BLaER1 (cell line): ENCODE measurements at regions not wholly inside any gene's neighbourhood (a gene's known extent, or its start where the extent isn't known, plus 50 kb on each side); places are given as distances from the start of the nearest gene placed in this dataset.

Experiments
- H3K27ac ChIP-seq: shearing (Covaris generic); formaldehyde crosslinking; 2 replicates; pipeline ENCODE4 v1.8.1; 2022
- H3K27me3 ChIP-seq: shearing (Covaris generic); formaldehyde crosslinking; 2 replicates; pipeline ENCODE4 v1.8.1; 2022
- H3K36me3 ChIP-seq: shearing (Covaris generic); formaldehyde crosslinking; 2 replicates; pipeline ENCODE4 v1.8.1; 2022
- H3K4me1 ChIP-seq: shearing (Covaris generic); formaldehyde crosslinking; 2 replicates; pipeline ENCODE4 v1.8.1; 2022
- H3K4me2 ChIP-seq: shearing (Covaris generic); formaldehyde crosslinking; 2 replicates; pipeline ENCODE4 v1.8.1; 2022
- H3K4me3 ChIP-seq: shearing (Covaris generic); formaldehyde crosslinking; 2 replicates; pipeline ENCODE4 v1.8.1; 2022
- H3K9ac ChIP-seq: shearing (Covaris generic); formaldehyde crosslinking; 2 replicates; pipeline ENCODE4 v1.8.1; 2022
- H3K9me3 ChIP-seq: shearing (Covaris generic); formaldehyde crosslinking; 2 replicates; pipeline ENCODE4 v1.8.1; 2022
- H4K20me1 ChIP-seq: shearing (Covaris generic); formaldehyde crosslinking; 2 replicates; pipeline ENCODE4 v1.8.1; 2022
- Cebpa-rat ChIP-seq: shearing (Covaris generic); IDR thresholded peaks from 2 replicates; pipeline ENCODE4 v1.8.1; 2022

DNA sequence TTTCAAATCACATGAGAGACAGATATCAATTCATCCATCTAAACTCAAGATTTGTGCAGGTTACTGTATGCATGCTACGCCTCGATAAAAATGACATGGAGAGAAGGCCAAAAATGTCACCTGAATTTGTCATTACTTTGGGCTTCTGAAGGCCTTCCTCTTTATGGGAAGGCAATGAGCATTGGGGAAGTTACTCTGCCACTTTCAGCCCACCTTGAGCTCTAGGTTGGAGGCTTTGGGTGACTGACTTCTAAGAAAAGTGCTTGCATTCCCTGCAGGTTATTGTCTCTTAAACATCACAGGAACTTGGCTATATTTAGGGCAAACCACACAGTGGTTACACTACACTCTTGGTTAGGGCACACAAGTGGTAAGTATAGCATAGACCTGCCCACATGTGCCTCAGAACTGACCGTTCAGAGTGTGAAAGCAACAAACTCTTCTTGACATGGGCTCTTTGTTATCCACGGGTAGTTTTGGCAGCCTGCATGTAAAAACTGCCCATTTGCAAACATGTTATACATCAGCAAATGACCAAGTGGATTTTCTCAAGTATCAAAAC, 169.5 kb downstream of the ZNF608 start:
- no peak for TF ChIP-seq Cebpa-rat
- Histone ChIP-seq H3K9me3 (no peaks in the 10 kb centered on the region), H4K20me1 (no peaks in the 10 kb centered on the region), H3K9ac (no peak overlapping the region), H3K4me2 (peak overlapping the region; percentile 35; the same call in 1 of the 2 replicates), H3K4me1 (peaks cover 6% of the 10 kb centered on the region), H3K36me3 (no peaks in the 10 kb centered on the region), H3K4me3 (no peak overlapping the region), H3K27me3 (no peaks in the 10 kb centered on the region), H3K27ac (no peak overlapping the region)

DNA sequence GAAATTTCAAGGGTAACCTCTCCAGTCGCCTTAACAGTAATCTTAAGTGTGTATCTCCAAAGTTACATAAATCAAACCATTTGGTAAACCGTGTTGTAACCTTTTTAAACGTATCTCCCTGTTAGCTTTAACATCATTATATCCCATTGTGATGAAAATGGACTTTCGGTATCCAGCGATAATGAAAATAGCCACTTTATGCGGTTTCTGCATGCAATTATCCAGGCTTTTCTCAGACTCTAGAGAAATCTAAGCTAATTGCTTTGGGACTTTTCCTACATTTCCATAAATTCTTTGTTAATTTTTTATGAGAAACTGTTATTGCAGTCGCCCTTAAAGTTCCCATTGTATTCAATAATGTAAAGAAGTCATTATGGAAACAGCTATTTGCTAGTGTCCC, 170.7 kb downstream of the ZNF608 start:
- Histone ChIP-seq H4K20me1 (no peaks in the 10 kb centered on the region), H3K9me3 (no peaks in the 10 kb centered on the region), H3K4me3 (no peak overlapping the region), H3K27ac (no peak overlapping the region), H3K9ac (no peak overlapping the region), H3K4me2 (no peak overlapping the region), H3K4me1 (peaks cover 11% of the 10 kb centered on the region), H3K36me3 (no peaks in the 10 kb centered on the region), H3K27me3 (no peaks in the 10 kb centered on the region)
- TF ChIP-seq Cebpa-rat = no peak

DNA sequence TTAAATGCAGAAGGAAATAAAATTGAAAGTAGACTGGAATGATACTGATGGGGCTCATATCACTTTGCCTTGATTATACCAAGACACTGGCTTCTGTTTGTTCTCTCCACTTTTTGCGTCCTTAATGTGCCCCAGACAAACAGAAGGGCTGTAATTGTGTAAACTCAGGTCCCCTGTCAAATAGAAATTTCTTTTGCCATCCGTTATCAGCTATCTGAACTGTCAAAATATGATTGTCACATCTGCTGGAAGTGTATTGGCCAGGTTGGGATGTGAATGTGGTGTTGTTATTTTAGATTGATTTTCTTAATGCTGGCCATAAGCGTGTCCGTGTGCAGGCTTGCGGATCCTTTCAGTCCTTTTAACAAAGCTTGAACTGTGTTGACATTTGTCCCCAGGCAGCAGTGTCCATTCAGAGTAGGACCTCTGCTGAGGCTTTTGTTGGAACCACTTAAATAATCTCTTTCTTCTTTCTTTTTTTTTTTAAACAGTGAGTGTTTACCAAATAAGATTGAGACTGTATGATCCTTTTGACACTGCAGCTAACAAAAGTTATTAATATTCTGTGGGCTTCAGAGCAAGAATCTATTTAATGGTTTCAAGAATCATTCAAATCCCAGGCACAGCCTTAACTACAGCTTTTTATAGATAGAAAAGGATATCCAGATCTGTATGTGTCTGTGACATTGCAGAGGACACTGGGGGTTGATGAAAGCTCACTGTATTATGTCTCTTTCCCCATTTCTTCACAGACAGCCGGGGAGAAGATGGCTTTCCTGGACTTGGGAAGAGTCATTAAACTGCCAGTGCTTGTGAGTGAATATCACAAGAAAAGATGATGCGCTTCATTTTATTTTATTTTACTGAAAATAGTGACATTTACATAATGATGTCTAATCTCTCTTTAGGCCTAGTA, 171.7 kb downstream of the ZNF608 start:
- Histone ChIP-seq H3K4me2 (no peak overlapping the region), H3K9me3 (no peaks in the 10 kb centered on the region), H3K9ac (no peak overlapping the region), H3K27me3 (no peaks in the 10 kb centered on the region), H3K4me3 (no peak overlapping the region), H3K36me3 (no peaks in the 10 kb centered on the region), H4K20me1 (no peaks in the 10 kb centered on the region), H3K4me1 (peaks cover 21% of the 10 kb centered on the region), H3K27ac (no peak overlapping the region)
- no peak for TF ChIP-seq Cebpa-rat

DNA sequence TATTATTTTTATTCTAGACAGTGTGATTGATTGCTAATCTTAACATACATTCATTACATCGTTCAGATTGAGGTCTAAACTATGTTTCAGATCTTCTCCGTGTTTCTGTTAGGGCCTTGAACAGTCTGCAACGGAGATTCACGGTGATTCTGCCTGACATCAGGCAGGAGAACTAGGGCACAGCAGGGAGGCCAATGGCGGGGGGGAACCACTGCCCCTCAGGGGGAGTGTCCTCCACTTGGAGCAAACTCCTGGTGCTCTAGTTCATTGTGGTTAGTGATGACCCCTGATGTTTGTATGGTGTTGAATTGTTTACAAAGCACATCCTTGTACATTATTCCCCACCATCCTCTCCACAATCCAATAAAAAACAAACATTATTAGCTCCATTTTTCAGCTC, 173.5 kb downstream of the ZNF608 start:
- no peak for TF ChIP-seq Cebpa-rat
- Histone ChIP-seq H3K4me3 (no peak overlapping the region), H3K9me3 (no peaks in the 10 kb centered on the region), H3K27me3 (no peaks in the 10 kb centered on the region), H3K4me1 (peaks cover 21% of the 10 kb centered on the region), H4K20me1 (no peaks in the 10 kb centered on the region), H3K9ac (no peak overlapping the region), H3K27ac (no peak overlapping the region), H3K4me2 (no peak overlapping the region), H3K36me3 (no peaks in the 10 kb centered on the region)

DNA sequence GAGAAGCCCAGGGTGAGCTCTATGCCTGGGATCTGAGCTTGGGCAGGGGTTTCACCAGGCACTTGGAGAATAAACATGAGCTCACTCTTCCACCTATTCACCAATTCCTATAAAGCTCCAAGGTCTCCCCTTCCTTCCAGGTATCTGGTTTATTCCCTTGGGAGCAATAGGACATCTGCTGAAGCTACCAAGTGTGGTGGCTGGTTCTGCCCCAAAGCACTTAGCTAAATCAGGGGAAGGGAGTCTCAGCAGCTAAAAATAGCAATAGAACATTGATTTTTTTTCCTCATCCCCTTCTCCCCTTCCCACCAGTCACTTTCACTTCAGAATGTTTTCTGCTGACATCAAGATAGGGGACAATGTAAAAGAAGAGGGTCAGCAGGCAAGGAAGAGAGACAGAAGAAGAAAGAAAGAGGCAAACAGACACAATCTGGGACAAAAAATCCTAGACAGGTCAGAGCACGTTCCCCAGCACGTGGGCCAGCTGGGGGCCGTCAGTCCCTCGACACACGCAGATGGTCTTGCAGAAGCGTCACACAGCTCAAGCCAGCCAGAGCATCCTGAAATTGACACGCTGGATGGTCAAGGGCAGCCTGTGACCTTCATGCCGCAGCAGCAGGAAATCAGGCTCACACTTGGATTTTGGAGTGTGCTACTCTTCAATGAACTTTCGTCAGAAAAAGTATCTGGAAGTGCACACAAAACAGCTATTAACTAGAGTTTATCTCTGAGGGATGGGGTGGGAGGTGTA, 176.0 kb downstream of the ZNF608 start:
- Histone ChIP-seq H3K36me3 (no peaks in the 10 kb centered on the region), H3K27ac (peak overlapping the region; percentile 29; the same call in 1 of the 2 replicates), H3K4me1 (peaks cover 15% of the 10 kb centered on the region), H3K4me2 (peak overlapping the region; percentile 78), H3K9ac (no peak overlapping the region), H3K4me3 (no peak overlapping the region), H4K20me1 (no peaks in the 10 kb centered on the region), H3K9me3 (no peaks in the 10 kb centered on the region), H3K27me3 (no peaks in the 10 kb centered on the region)
- TF ChIP-seq Cebpa-rat = no peak

DNA sequence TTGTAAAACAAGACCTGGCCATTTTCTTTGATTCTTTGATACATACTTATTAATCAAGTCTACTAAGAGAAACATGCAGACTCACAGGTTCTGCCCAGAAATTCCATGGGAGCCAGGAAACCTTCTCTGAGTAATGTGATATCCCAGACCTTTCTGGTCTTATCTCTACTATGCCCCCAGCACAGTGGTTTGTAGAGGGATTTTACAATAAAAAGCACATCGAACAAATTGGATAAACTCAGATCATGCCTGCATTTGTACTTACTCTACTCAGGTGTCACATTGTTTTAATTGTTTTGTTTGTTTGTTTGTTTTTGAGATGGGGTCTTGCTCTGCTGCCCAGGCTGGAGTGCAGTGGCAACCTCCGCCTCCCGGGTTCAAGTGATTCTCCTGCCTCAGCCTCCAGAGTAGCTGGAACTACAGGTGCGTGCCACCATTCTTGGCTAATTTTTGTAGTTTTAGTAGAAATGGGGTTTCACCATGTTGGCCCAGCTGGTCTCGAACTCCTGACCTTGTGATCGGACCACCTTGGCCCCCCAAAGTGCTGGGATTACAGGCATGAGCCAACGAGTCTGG, 179.5 kb downstream of the ZNF608 start:
- no peak for TF ChIP-seq Cebpa-rat
- no peak overlapping the region for H3K4me2 ChIP-seq
- no peak overlapping the region for H3K9ac ChIP-seq
- H3K4me1 ChIP-seq = peaks cover 15% of the 10 kb centered on the region
- H3K4me3 ChIP-seq = no peak overlapping the region
- no peaks in the 10 kb centered on the region for H3K9me3 ChIP-seq
- no peaks in the 10 kb centered on the region for H4K20me1 ChIP-seq
- no peaks in the 10 kb centered on the region for H3K36me3 ChIP-seq
- H3K27ac ChIP-seq = no peak overlapping the region
- H3K27me3 ChIP-seq = no peaks in the 10 kb centered on the region

DNA sequence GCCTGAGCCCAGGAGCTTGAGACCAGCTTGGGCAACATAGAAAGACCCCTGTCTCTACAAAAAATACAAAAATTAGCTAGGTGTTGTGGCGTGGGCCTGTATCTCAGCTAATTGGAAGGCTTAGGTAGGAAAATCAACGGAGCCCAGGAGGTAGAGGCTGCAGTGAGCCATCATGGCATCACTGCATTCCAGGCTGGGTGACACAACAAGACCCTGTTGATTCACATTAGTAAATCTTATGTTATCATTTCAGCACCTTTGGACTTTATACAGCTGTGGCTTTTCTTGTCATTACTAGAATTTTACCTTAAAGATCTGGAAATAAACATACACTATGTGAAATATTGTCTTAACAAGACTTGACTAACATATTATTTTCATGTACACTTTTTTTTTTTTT, 185.0 kb downstream of the ZNF608 start:
- H3K27me3 ChIP-seq = no peaks in the 10 kb centered on the region
- H4K20me1 ChIP-seq = no peaks in the 10 kb centered on the region
- no peaks in the 10 kb centered on the region for H3K4me1 ChIP-seq
- no peak overlapping the region for H3K9ac ChIP-seq
- H3K4me2 ChIP-seq = no peak overlapping the region
- no peak for TF ChIP-seq Cebpa-rat
- H3K27ac ChIP-seq = no peak overlapping the region
- peaks cover 7% of the 10 kb centered on the region for H3K9me3 ChIP-seq
- 0 out of 2 replicates have a peak, but pooled peaks cover 3% of the 10 kb centered on the region for H3K36me3 ChIP-seq
- H3K4me3 ChIP-seq = no peak overlapping the region

DNA sequence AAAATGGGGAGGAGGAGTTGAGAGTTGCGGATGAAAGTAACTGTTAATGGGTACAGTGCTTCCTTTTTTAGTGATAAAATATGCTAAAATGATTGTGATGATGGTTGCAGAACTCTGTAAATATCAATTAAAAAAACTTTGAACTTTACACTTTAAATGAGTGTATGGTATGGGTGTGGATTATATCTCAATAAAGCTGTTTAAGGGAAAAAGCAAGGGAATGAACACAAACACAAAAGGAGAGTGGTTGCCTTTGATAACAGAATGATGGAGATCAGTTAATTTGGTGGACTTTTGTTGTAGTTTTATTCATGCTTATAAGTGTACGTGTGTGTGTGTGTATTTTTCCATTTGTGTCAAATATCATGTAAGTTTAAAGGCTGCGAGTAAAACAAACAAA, 186.1 kb downstream of the ZNF608 start:
- H3K27ac ChIP-seq = no peak overlapping the region
- no peaks in the 10 kb centered on the region for H4K20me1 ChIP-seq
- TF ChIP-seq Cebpa-rat = no peak
- H3K9me3 ChIP-seq = peaks cover 7% of the 10 kb centered on the region
- H3K9ac ChIP-seq = no peak overlapping the region
- H3K4me3 ChIP-seq = no peak overlapping the region
- H3K36me3 ChIP-seq = 0 out of 2 replicates have a peak, but pooled peaks cover 3% of the 10 kb centered on the region
- H3K27me3 ChIP-seq = no peaks in the 10 kb centered on the region
- H3K4me1 ChIP-seq = no peaks in the 10 kb centered on the region
- H3K4me2 ChIP-seq = no peak overlapping the region

DNA sequence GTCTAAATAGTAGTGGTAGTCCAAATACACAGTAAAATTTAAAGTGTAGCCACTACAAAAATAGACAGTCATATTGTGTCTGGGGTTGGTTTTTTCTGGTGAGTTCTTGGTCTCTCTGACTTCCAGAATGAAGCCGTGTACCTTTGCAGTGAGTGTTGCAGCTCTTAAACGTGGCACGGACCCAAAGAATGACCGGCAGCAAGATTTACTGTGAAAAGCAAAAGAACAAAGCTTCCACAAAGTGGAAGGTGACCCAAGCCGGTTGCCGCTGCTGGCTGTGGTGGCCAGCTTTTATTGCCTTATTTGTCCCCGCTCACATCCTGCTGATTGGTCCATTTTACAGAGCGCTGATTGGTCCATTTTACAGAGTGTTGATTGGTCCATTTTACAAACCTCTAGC, 188.7 kb downstream of the ZNF608 start:
- Histone ChIP-seq H3K4me3 (no peak overlapping the region), H3K9me3 (peaks cover 7% of the 10 kb centered on the region), H3K27me3 (no peaks in the 10 kb centered on the region), H3K9ac (no peak overlapping the region), H3K36me3 (0 out of 2 replicates have a peak, but pooled peaks cover 3% of the 10 kb centered on the region), H4K20me1 (no peaks in the 10 kb centered on the region), H3K4me1 (no peaks in the 10 kb centered on the region), H3K4me2 (no peak overlapping the region), H3K27ac (no peak overlapping the region)
- TF ChIP-seq Cebpa-rat = no peak
